ENCODE measurements at regions not wholly inside any gene's neighbourhood (a gene's known extent, or its start where the extent isn't known, plus 50 kb on each side); places are given as distances from the start of the nearest gene placed in this dataset.

DNA sequence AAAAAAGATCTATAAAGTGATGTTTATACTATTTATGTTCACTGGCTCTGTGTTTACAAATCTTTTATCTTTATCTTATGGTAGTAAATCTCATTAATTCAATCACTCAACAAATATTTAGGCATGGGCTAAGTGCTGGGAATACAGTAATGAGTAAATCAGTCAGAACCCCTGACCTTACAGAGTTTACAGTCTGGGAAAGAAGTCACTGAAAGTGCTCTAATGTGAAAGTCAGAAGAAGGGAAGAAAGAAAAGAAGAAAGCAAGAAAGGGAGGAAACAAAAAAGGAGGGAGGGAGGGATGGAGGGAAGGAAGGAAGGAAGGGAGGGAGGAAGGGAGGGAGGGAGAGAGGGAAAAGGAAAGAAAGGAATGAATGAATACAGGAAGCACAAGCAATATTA is 96.8 kb upstream of the SOX2 start:
- no peak for TF ChIP-seq RXRA (IDR thresholded peaks at IDR 0.05; ENCODE audit: insufficient read depth, low read depth, low read length)
- TF ChIP-seq, protein P1, sequence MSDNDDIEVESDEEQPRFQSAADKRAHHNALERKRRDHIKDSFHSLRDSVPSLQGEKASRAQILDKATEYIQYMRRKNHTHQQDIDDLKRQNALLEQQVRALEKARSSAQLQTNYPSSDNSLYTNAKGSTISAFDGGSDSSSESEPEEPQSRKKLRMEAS (IDR thresholded peaks at IDR 0.05): no peak
- no peak for TF ChIP-seq RNF2 (IDR thresholded peaks at IDR 0.05; ENCODE audit: borderline replicate concordance, low read depth, low read length, missing control alignments, poor library complexity, severe bottlenecking)
